ENCODE measurements at regions not wholly inside any gene's neighbourhood (a gene's known extent, or its start where the extent isn't known, plus 50 kb on each side); places are given as distances from the start of the nearest gene placed in this dataset.

DNA sequence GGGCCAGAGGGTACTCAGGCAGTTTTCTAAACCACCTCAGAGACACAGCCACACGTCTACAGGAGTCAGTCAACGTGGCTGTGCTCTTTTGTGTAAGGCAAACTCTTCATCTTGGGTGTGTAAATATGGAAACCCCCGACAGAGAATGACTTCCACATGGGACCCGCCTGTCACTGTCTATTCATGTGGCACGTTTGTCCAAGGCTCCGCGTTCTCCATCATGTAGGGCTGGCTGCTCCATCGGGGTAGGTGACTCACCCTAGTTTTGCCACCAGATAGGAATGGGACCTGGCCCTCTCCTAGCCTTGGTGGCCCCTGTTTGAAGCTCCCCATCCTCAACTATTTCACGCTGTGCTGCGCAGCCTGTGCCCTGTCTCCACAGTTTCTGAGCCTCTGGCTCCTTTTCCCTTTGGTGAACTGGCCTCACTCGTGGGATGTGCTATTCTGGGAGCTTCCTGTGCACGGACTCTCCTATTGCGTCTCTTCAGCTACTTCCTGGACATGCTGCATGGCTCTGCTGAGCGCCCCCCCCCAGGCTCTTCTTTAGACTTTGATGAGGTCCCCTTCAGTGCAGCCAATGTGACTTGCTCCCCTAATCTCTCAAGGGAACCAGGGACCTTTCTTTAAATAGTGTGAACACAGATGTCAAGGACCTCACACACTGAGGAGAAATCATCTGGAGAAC lies 143.2 kb upstream of the PDE10A start:
- no peaks in the 10 kb centered on the region for H3K9me3 ChIP-seq (ENCODE audit: control insufficient read depth in 2 of 2, low read length in 2 of 2)
- H3K4me3 ChIP-seq (ENCODE audit: low read length in 2 of 2): no peak overlapping the region
- H3K4me1 ChIP-seq (ENCODE audit: control insufficient read depth in 2 of 2, insufficient read depth in 2 of 2, low read length in 2 of 2): no peaks in the 10 kb centered on the region
- no peaks in the 10 kb centered on the region for H3K36me3 ChIP-seq (ENCODE audit: control insufficient read depth in 2 of 2, insufficient read depth in 2 of 2, low read length in 2 of 2)
- no peak overlapping the region for H3K9ac ChIP-seq (ENCODE audit: low read depth in 1 of 2, low read length in 2 of 2)
- peaks cover 4 to 7% of the 10 kb centered on the region in 2 donors for H3K27me3 ChIP-seq (ENCODE audit: control insufficient read depth in 2 of 2, insufficient read depth in 2 of 2, low read length in 2 of 2)
- H3K27ac ChIP-seq (ENCODE audit: low read depth in 2 of 2, low read length in 2 of 2): no peak overlapping the region

DNA sequence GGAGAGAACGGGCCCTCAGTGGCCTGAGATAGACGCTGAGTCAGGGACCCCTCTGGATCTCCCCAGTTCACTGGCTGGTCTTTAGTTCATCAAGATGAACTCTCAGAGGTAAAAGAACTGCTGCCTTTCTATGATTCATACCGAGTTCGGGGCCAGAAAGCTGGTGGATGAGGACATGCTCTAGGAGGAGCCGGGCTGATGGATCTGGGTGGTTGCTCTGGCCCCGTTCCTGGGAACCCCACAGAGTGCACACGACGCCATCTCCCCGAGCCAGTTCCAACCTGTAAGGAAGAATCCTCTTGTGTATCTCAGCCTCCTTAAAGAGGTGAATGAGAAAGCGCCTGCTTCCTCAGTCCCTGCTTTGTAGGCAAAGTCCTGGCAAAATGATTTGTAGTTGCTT lies 142.6 kb upstream of the PDE10A start:
- Histone ChIP-seq H3K27ac (ENCODE audit: low read depth in 2 of 2, low read length in 2 of 2) (no peak overlapping the region), H3K4me3 (ENCODE audit: low read length in 2 of 2) (no peak overlapping the region), H3K9me3 (ENCODE audit: control insufficient read depth in 2 of 2, low read length in 2 of 2) (no peaks in the 10 kb centered on the region), H3K4me1 (ENCODE audit: control insufficient read depth in 2 of 2, insufficient read depth in 2 of 2, low read length in 2 of 2) (no peaks in the 10 kb centered on the region), H3K36me3 (ENCODE audit: control insufficient read depth in 2 of 2, insufficient read depth in 2 of 2, low read length in 2 of 2) (no peaks in the 10 kb centered on the region), H3K27me3 (ENCODE audit: control insufficient read depth in 2 of 2, insufficient read depth in 2 of 2, low read length in 2 of 2) (peaks cover 4 to 7% of the 10 kb centered on the region in 2 donors), H3K9ac (ENCODE audit: low read depth in 1 of 2, low read length in 2 of 2) (no peak overlapping the region)

DNA sequence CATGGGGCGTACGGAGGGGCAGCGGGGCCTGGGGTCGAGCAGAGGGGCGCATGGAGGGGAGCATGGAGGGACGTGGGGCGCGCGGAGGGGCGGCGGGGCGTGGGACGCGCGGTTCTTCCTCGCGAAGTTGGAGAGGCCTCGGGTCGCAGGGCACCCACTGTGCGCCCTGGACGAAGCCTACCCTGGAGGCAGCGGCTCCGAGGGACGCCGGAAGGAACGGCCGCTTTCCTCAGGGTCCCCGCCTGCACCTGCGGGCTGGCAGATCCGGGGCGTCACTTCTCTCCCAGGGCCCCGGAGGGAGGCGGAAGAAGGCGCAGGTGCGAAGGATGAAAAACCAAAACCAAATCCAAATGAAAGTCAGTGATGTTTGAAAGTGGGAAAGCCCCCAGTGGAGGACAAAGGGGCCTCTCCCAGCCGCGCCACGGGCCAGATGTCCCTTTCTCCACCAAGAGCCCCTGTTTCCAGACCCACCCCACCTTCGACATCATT lies 142.1 kb upstream of the PDE10A start:
- Histone ChIP-seq H3K9me3 (ENCODE audit: control insufficient read depth in 2 of 2, low read length in 2 of 2) (no peaks in the 10 kb centered on the region), H3K36me3 (ENCODE audit: control insufficient read depth in 2 of 2, insufficient read depth in 2 of 2, low read length in 2 of 2) (no peaks in the 10 kb centered on the region), H3K27ac (ENCODE audit: low read depth in 2 of 2, low read length in 2 of 2) (no peak overlapping the region), H3K4me3 (ENCODE audit: low read length in 2 of 2) (no peak overlapping the region), H3K27me3 (ENCODE audit: control insufficient read depth in 2 of 2, insufficient read depth in 2 of 2, low read length in 2 of 2) (peaks cover 4 to 7% of the 10 kb centered on the region in 2 donors), H3K4me1 (ENCODE audit: control insufficient read depth in 2 of 2, insufficient read depth in 2 of 2, low read length in 2 of 2) (no peaks in the 10 kb centered on the region), H3K9ac (ENCODE audit: low read depth in 1 of 2, low read length in 2 of 2) (no peak overlapping the region)

DNA sequence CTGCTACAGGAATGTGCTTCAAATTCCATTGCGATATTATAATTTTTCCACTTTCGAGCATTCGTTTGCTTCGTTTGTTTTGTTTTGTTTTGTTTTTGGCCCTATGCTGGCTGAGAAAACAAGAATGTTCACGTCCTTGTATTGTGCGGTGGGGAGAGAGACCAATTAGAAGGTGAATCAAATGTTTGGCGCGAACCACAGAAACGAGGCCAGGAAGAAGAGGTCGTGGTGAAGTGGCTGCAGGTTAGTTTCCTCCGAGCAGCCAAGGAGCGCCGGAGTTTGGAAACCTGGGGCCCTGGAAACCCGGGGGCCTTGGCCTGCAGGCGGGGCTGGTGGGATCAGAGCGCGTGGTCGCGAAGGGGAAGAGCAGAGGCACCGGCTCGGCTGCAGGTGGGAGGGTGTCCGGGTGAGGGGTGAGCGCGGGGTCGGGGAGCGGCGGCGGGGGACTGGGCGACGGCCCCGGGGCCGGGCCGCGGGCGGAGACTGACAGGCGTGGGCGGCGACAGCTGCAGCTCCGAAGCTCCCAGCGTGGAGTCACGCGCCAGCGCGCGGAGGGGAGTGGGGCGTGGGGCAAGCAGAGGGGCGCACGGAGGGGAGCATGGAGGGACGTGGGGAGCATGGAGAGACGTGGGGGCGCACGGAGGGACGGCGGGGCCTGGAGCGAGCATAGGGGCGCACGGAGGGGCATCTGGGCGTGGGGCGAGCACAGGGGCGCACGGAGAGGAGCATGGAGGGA lies 141.5 kb upstream of the PDE10A start:
- no peaks in the 10 kb centered on the region for H3K36me3 ChIP-seq (ENCODE audit: control insufficient read depth in 2 of 2, insufficient read depth in 2 of 2, low read length in 2 of 2)
- H3K9me3 ChIP-seq (ENCODE audit: control insufficient read depth in 2 of 2, low read length in 2 of 2): no peaks in the 10 kb centered on the region
- no peak overlapping the region for H3K4me3 ChIP-seq (ENCODE audit: low read length in 2 of 2)
- no peak overlapping the region for H3K27ac ChIP-seq (ENCODE audit: low read depth in 2 of 2, low read length in 2 of 2)
- H3K4me1 ChIP-seq (ENCODE audit: control insufficient read depth in 2 of 2, insufficient read depth in 2 of 2, low read length in 2 of 2): no peaks in the 10 kb centered on the region
- peaks cover 4 to 7% of the 10 kb centered on the region in 2 donors for H3K27me3 ChIP-seq (ENCODE audit: control insufficient read depth in 2 of 2, insufficient read depth in 2 of 2, low read length in 2 of 2)
- H3K9ac ChIP-seq (ENCODE audit: low read depth in 1 of 2, low read length in 2 of 2): no peak overlapping the region

DNA sequence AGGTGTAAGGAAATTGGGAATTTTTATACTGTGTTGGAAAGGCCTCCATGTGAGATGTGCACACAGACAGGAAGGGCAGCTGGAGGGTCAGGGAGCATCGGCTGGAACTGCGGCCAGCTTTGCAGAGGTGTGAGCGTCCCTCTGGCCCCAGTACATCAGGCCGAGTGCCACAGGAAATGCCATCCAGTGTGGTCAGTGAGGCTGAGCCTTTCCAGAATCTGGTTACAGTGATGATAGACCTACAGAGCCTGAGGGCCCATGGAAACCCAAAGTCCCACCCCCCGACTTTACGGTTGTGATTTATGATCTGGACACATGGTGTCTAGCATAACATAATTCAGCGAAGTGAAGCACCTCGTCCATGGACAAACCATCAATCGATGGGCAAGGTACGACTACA lies 137.3 kb upstream of the PDE10A start:
- no peak overlapping the region for H3K9ac ChIP-seq (ENCODE audit: low read depth in 1 of 2, low read length in 2 of 2)
- no peaks in the 10 kb centered on the region for H3K9me3 ChIP-seq (ENCODE audit: control insufficient read depth in 2 of 2, low read length in 2 of 2)
- H3K36me3 ChIP-seq (ENCODE audit: control insufficient read depth in 2 of 2, insufficient read depth in 2 of 2, low read length in 2 of 2): no peaks in the 10 kb centered on the region
- H3K4me3 ChIP-seq (ENCODE audit: low read length in 2 of 2): no peak overlapping the region
- no peaks in the 10 kb centered on the region for H3K27me3 ChIP-seq (ENCODE audit: control insufficient read depth in 2 of 2, insufficient read depth in 2 of 2, low read length in 2 of 2)
- H3K4me1 ChIP-seq (ENCODE audit: control insufficient read depth in 2 of 2, insufficient read depth in 2 of 2, low read length in 2 of 2): no peaks in the 10 kb centered on the region
- no peak overlapping the region for H3K27ac ChIP-seq (ENCODE audit: low read depth in 2 of 2, low read length in 2 of 2)

DNA sequence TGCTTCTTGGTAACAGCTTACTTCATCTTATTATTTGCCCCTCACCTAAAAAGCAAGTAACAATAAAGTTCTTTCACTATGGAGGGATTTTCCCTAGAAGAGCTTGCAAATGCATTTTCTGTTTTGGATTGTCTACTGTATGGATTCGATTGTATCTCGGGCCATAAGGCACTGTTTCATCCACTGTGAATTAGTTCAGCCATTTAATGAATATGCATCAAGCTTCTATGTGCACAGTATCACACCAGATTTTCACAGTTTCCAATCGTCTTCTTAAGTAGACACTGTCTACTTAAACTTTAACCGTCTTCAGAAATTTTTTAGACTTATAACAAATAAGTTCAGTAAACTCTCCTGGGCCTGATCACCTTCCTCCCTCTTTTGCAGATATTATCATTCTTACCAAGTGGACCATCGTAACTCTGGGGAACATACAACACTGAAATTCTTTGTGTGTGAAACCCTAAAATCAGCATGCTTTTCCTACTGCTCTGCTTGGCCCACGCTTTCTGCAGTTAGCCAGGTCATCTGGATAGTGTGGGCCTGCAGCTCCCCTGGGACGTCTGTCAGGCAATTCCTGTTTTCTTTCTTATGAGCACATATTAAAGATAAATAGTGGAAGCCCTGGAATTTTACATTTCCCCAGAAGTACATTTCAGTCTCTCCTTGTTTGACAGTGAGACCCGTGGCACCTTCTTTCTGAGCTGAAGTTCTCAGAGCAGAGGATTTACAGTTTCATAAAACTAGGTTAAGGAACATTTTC lies 136.5 kb upstream of the PDE10A start:
- H3K4me1 ChIP-seq (ENCODE audit: control insufficient read depth in 2 of 2, insufficient read depth in 2 of 2, low read length in 2 of 2): no peaks in the 10 kb centered on the region
- H3K9ac ChIP-seq (ENCODE audit: low read depth in 1 of 2, low read length in 2 of 2): no peak overlapping the region
- H3K36me3 ChIP-seq (ENCODE audit: control insufficient read depth in 2 of 2, insufficient read depth in 2 of 2, low read length in 2 of 2): no peaks in the 10 kb centered on the region
- no peaks in the 10 kb centered on the region for H3K9me3 ChIP-seq (ENCODE audit: control insufficient read depth in 2 of 2, low read length in 2 of 2)
- no peaks in the 10 kb centered on the region for H3K27me3 ChIP-seq (ENCODE audit: control insufficient read depth in 2 of 2, insufficient read depth in 2 of 2, low read length in 2 of 2)
- H3K27ac ChIP-seq (ENCODE audit: low read depth in 2 of 2, low read length in 2 of 2): no peak overlapping the region
- no peak overlapping the region for H3K4me3 ChIP-seq (ENCODE audit: low read length in 2 of 2)

DNA sequence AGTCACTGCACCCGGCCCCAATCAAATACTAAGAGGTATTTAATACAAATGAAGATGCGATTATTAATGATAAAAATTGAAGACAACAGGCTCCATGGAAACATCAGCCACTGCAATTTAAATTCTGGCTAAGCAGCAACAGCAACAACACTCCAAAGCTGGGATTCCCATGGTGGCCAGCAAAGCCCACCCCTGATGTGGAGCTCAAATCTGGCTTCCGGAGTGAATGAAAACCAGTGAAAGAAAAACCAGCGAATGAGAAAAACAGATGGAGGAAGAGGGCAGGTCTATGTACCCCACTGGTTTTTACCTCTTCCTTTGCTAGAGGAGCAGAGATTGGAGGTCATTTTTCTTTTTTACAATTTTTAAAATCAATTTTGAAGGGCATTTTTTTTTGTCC lies 135.9 kb upstream of the PDE10A start:
- Histone ChIP-seq H3K4me3 (ENCODE audit: low read length in 2 of 2) (no peak overlapping the region), H3K9me3 (ENCODE audit: control insufficient read depth in 2 of 2, low read length in 2 of 2) (no peaks in the 10 kb centered on the region), H3K27me3 (ENCODE audit: control insufficient read depth in 2 of 2, insufficient read depth in 2 of 2, low read length in 2 of 2) (no peaks in the 10 kb centered on the region), H3K27ac (ENCODE audit: low read depth in 2 of 2, low read length in 2 of 2) (no peak overlapping the region), H3K9ac (ENCODE audit: low read depth in 1 of 2, low read length in 2 of 2) (no peak overlapping the region), H3K36me3 (ENCODE audit: control insufficient read depth in 2 of 2, insufficient read depth in 2 of 2, low read length in 2 of 2) (no peaks in the 10 kb centered on the region), H3K4me1 (ENCODE audit: control insufficient read depth in 2 of 2, insufficient read depth in 2 of 2, low read length in 2 of 2) (no peaks in the 10 kb centered on the region)

DNA sequence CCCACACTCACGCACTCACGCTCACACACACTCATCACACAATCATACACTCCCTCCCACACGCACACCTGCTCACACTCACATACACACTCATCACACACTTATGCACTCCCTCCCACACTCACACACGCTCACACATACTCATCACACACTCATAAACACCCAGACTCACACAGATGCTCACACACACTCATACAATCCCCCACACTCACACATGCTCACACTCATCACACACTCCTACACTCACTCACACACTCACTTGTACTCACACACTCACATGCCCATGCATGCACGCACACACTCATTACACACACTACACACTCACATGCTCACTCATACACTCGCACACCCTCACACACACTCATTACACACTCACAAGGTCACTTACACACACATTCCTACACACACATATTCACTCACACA lies 131.1 kb upstream of the PDE10A start:
- H3K27ac ChIP-seq (ENCODE audit: low read depth in 2 of 2, low read length in 2 of 2): no peak overlapping the region
- no peaks in the 10 kb centered on the region for H3K4me1 ChIP-seq (ENCODE audit: control insufficient read depth in 2 of 2, insufficient read depth in 2 of 2, low read length in 2 of 2)
- H3K9ac ChIP-seq (ENCODE audit: low read depth in 1 of 2, low read length in 2 of 2): no peak overlapping the region
- H3K4me3 ChIP-seq (ENCODE audit: low read length in 2 of 2): no peak overlapping the region
- no peaks in the 10 kb centered on the region for H3K27me3 ChIP-seq (ENCODE audit: control insufficient read depth in 2 of 2, insufficient read depth in 2 of 2, low read length in 2 of 2)
- no peaks in the 10 kb centered on the region for H3K9me3 ChIP-seq (ENCODE audit: control insufficient read depth in 2 of 2, low read length in 2 of 2)
- no peaks in the 10 kb centered on the region for H3K36me3 ChIP-seq (ENCODE audit: control insufficient read depth in 2 of 2, insufficient read depth in 2 of 2, low read length in 2 of 2)

DNA sequence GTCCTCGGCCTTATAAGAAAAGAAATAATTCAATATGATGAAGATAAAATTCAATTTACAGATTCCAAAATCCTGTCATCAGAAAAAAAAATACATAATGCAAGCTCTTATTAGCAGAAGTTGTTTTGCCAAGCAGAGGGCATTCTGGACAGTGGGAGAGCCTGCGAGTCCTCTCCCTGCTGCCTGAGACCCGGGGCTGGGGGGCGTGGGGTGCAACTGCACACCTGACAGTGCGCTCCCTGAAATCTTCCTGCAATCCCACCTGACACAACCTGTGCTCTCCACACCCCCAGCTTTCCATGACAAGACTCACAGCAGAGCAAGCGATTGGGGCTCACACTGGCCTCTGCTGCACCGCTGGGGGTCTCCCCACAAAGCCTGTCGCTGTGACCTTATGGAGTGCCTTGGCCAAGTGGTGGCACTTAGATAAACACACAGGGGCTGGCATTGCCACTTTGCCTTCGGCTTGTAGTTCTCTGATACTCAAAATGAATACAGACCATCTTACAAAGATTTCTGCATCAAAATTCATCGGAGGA lies 130.3 kb upstream of the PDE10A start:
- Histone ChIP-seq H3K27me3 (ENCODE audit: control insufficient read depth in 2 of 2, insufficient read depth in 2 of 2, low read length in 2 of 2) (no peaks in the 10 kb centered on the region), H3K4me3 (ENCODE audit: low read length in 2 of 2) (no peak overlapping the region), H3K27ac (ENCODE audit: low read depth in 2 of 2, low read length in 2 of 2) (no peak overlapping the region), H3K4me1 (ENCODE audit: control insufficient read depth in 2 of 2, insufficient read depth in 2 of 2, low read length in 2 of 2) (no peaks in the 10 kb centered on the region), H3K36me3 (ENCODE audit: control insufficient read depth in 2 of 2, insufficient read depth in 2 of 2, low read length in 2 of 2) (no peaks in the 10 kb centered on the region), H3K9ac (ENCODE audit: low read depth in 1 of 2, low read length in 2 of 2) (no peak overlapping the region), H3K9me3 (ENCODE audit: control insufficient read depth in 2 of 2, low read length in 2 of 2) (no peaks in the 10 kb centered on the region)

Data from mucosa of rectum (tissue), 2 donors.